HG02973 (cell line): ENCODE measurements at regions not wholly inside any gene's neighbourhood (a gene's known extent, or its start where the extent isn't known, plus 50 kb on each side); places are given as distances from the start of the nearest gene placed in this dataset.
"Not testable (repeated sequence)": the region's sequence is repeated elsewhere in the genome, so short reads cannot be mapped to it uniquely, and the experiment has no call there.

Experiments used
- ATAC-seq: cut with Tn5 transposase; IDR thresholded peaks from one replicate; pipeline ENCODE4 v1.9.1; 2021; ENCODE audit warnings: moderate library complexity; ENCODE audit not compliant: unreplicated experiment

- ATAC-seq = no peak
Observed at GRCh38 chr1:219732814-219733491, 120.0 kb upstream of the ZC3H11B start.

GRCh38 chr1:219731771-219732170 is 118.9 kb upstream of the ZC3H11B start:
- ATAC-seq = no peak

GRCh38 chr1:219726480-219727272 is 113.8 kb upstream of the ZC3H11B start:
- ATAC-seq = no peak

GRCh38 chr1:219724440-219724839 is 111.5 kb upstream of the ZC3H11B start:
- no peak for ATAC-seq

GRCh38 chr1:219717536-219717935 is 104.6 kb upstream of the ZC3H11B start:
- no peak for ATAC-seq

GRCh38 chr1:219716611-219717114 is 103.8 kb upstream of the ZC3H11B start:
- ATAC-seq = no peak

GRCh38 chr1:219713981-219714381 is 101.1 kb upstream of the ZC3H11B start:
- ATAC-seq = no peak

GRCh38 chr1:219712506-219712905 is 99.6 kb upstream of the ZC3H11B start:
- no peak for ATAC-seq

GRCh38 chr1:219710529-219711194 is 97.8 kb upstream of the ZC3H11B start:
- ATAC-seq = peak; percentile 57

- no peak for ATAC-seq
Observed at GRCh38 chr1:219708919-219709543, 96.1 kb upstream of the ZC3H11B start.

GRCh38 chr1:219707885-219708284 is 95.0 kb upstream of the ZC3H11B start:
- ATAC-seq = not testable (repeated sequence)

- ATAC-seq = not testable (repeated sequence)
Observed at GRCh38 chr1:219704331-219704730, 91.4 kb upstream of the ZC3H11B start.

- ATAC-seq = no peak
Observed at GRCh38 chr1:219703368-219703639, 90.4 kb upstream of the ZC3H11B start.

- ATAC-seq = no peak
Observed at GRCh38 chr1:219701476-219701875, 88.6 kb upstream of the ZC3H11B start.

- ATAC-seq = no peak
Observed at GRCh38 chr1:219699870-219700269, 87.0 kb upstream of the ZC3H11B start.

- ATAC-seq = no peak
Observed at GRCh38 chr1:219697682-219698081, 84.8 kb upstream of the ZC3H11B start.

GRCh38 chr1:219692981-219693380 is 80.1 kb upstream of the ZC3H11B start:
- no peak for ATAC-seq

GRCh38 chr1:219689774-219690173 is 76.9 kb upstream of the ZC3H11B start:
- ATAC-seq = no peak

GRCh38 chr1:219687779-219688178 is 74.9 kb upstream of the ZC3H11B start:
- ATAC-seq = no peak

- ATAC-seq = no peak
Observed at GRCh38 chr1:219686171-219686570, 73.3 kb upstream of the ZC3H11B start.

- no peak for ATAC-seq
Observed at GRCh38 chr1:219682788-219683187, 69.9 kb upstream of the ZC3H11B start.
